ENCODE measurements at regions not wholly inside any gene's neighbourhood (a gene's known extent, or its start where the extent isn't known, plus 50 kb on each side); places are given as distances from the start of the nearest gene placed in this dataset.

- no peak for DNase-seq (ENCODE audit: low read depth in 1 of 2, low spot score in 1 of 2)
Observed at GRCh38 chr1:9419369-9420041, 119.8 kb upstream of the SLC25A33 start.

GRCh38 chr1:9420835-9421532 lies 118.3 kb upstream of the SLC25A33 start:
- no peak for DNase-seq (ENCODE audit: low read depth in 1 of 2, low spot score in 1 of 2)

- no peak for DNase-seq (ENCODE audit: low read depth in 1 of 2, low spot score in 1 of 2)
Observed at GRCh38 chr1:9421533-9421873, 117.8 kb upstream of the SLC25A33 start.

- DNase-seq (ENCODE audit: low read depth in 1 of 2, low spot score in 1 of 2), result no peak
Observed at GRCh38 chr1:9422321-9422720, 116.9 kb upstream of the SLC25A33 start.

- no peak for DNase-seq (ENCODE audit: low read depth in 1 of 2, low spot score in 1 of 2)
Observed at GRCh38 chr1:9422911-9423505, 116.3 kb upstream of the SLC25A33 start.

- DNase-seq (ENCODE audit: low read depth in 1 of 2, low spot score in 1 of 2), result no peak
Observed at GRCh38 chr1:9424261-9424660, 115.0 kb upstream of the SLC25A33 start.

GRCh38 chr1:9425859-9426258 lies 113.4 kb upstream of the SLC25A33 start:
- DNase-seq (ENCODE audit: low read depth in 1 of 2, low spot score in 1 of 2), result no peak

- peak; percentile 53 to 60 for DNase-seq (ENCODE audit: low read depth in 1 of 2, low spot score in 1 of 2)
Observed at GRCh38 chr1:9426291-9426711, 113.0 kb upstream of the SLC25A33 start.

- no peak for DNase-seq (ENCODE audit: low read depth in 1 of 2, low spot score in 1 of 2)
Observed at GRCh38 chr1:9427388-9427787, 111.9 kb upstream of the SLC25A33 start.

- peak; percentile 100 for DNase-seq (ENCODE audit: low read depth in 1 of 2, low spot score in 1 of 2)
Observed at GRCh38 chr1:9428601-9429341, 110.5 kb upstream of the SLC25A33 start.

GRCh38 chr1:9429342-9429711 lies 109.9 kb upstream of the SLC25A33 start:
- DNase-seq (ENCODE audit: low read depth in 1 of 2, low spot score in 1 of 2), result no peak

- no peak for DNase-seq (ENCODE audit: low read depth in 1 of 2, low spot score in 1 of 2)
Observed at GRCh38 chr1:9434247-9435152, 104.8 kb upstream of the SLC25A33 start.

- DNase-seq (ENCODE audit: low read depth in 1 of 2, low spot score in 1 of 2), result no peak
Observed at GRCh38 chr1:9435153-9435636, 104.1 kb upstream of the SLC25A33 start.

GRCh38 chr1:9435854-9436640 lies 103.2 kb upstream of the SLC25A33 start:
- no peak for DNase-seq (ENCODE audit: low read depth in 1 of 2, low spot score in 1 of 2)

GRCh38 chr1:9437961-9438430 lies 101.3 kb upstream of the SLC25A33 start:
- DNase-seq (ENCODE audit: low read depth in 1 of 2, low spot score in 1 of 2), result no peak

- DNase-seq (ENCODE audit: low read depth in 1 of 2, low spot score in 1 of 2), result no peak
Observed at GRCh38 chr1:9438431-9439073, 100.7 kb upstream of the SLC25A33 start.

GRCh38 chr1:9439074-9439761 lies 100.0 kb upstream of the SLC25A33 start:
- DNase-seq (ENCODE audit: low read depth in 1 of 2, low spot score in 1 of 2), result no peak

- DNase-seq (ENCODE audit: low read depth in 1 of 2, low spot score in 1 of 2), result no peak
Observed at GRCh38 chr1:9440261-9440660, 99.0 kb upstream of the SLC25A33 start.

- no peak for DNase-seq (ENCODE audit: low read depth in 1 of 2, low spot score in 1 of 2)
Observed at GRCh38 chr1:9440763-9441194, 98.5 kb upstream of the SLC25A33 start.

All from activated T-helper 1 cell treated with anti-CD3 and anti-CD28 coated beads, Interleukin-2, amount 50 U/mL, for 16 hours (primary cell).